ENCODE measurements at regions not wholly inside any gene's neighbourhood (a gene's known extent, or its start where the extent isn't known, plus 50 kb on each side); places are given as distances from the start of the nearest gene placed in this dataset.

GRCh38 chr13:84086847-84087162, 204.5 kb upstream of the SLITRK1 start:
- TF ChIP-seq EP300 (IDR thresholded peaks at IDR 0.05) (no peak), POLR2A (IDR thresholded peaks at IDR 0.05) (no peak), CTCF (IDR thresholded peaks at IDR 0.05) (no peak)

Measured in stomach (tissue), 4 donors.